Fibroblast of skin of left quadriceps (primary cell): ENCODE measurements at regions not wholly inside any gene's neighbourhood (a gene's known extent, or its start where the extent isn't known, plus 50 kb on each side); places are given as distances from the start of the nearest gene placed in this dataset.

Experiments
- DNase-seq, 2 experiments: peaks; one replicate each; pipeline ENCODE4 v3.0.0-alpha.2; 2013; ENCODE audit warnings: low read depth in 2 of 2

GRCh38 chr3:113138839-113139743, 72.3 kb upstream of the BOC start:
- DNase-seq, result no peak

- DNase-seq, result no peak
These were observed 70.5 kb upstream of the BOC start for GRCh38 chr3:113140876-113141275.

- DNase-seq, result no peak
These were observed 69.8 kb upstream of the BOC start for GRCh38 chr3:113141543-113141942.

- DNase-seq, result no peak
These were observed 68.9 kb upstream of the BOC start for GRCh38 chr3:113142476-113142875.

GRCh38 chr3:113143353-113143752, 68.0 kb upstream of the BOC start:
- DNase-seq, result no peak

- no peak for DNase-seq
These were observed 63.6 kb upstream of the BOC start for GRCh38 chr3:113147681-113148261.

- DNase-seq, result no peak
These were observed 63.1 kb upstream of the BOC start for GRCh38 chr3:113148284-113148683.

GRCh38 chr3:113150250-113150649, 61.1 kb upstream of the BOC start:
- no peak for DNase-seq

GRCh38 chr3:113151461-113152031, 59.8 kb upstream of the BOC start:
- DNase-seq, result peak; percentile 47 to 48

GRCh38 chr3:113152849-113153248, 58.5 kb upstream of the BOC start:
- no peak for DNase-seq

GRCh38 chr3:113153499-113154107, 57.8 kb upstream of the BOC start:
- DNase-seq, result no peak

- DNase-seq, result no peak
These were observed 54.5 kb upstream of the BOC start for GRCh38 chr3:113156816-113157333.

GRCh38 chr3:113157408-113158030, 53.8 kb upstream of the BOC start:
- DNase-seq, result peak; percentile 77

GRCh38 chr3:113158171-113158570, 53.2 kb upstream of the BOC start:
- DNase-seq, result no peak
